CD14-positive monocyte (primary cell): ENCODE measurements at regions not wholly inside any gene's neighbourhood (a gene's known extent, or its start where the extent isn't known, plus 50 kb on each side); places are given as distances from the start of the nearest gene placed in this dataset.

ENCODE experiments used
- DNase-seq, 3 donors: peaks; one replicate each; pipeline ENCODE4 v3.0.0-alpha.2; 2011 to 2022
- H2AFZ ChIP-seq: 2 replicates; pipeline ENCODE4 v1.6.0; 2012; ENCODE audit warnings: mild to moderate bottlenecking, low read depth, low read length, inconsistent platforms; ENCODE audit not compliant: insufficient read depth, poor library complexity, severe bottlenecking
- H3K27ac ChIP-seq, 2 donors: 1 replicate in 1 of 2; 2 replicates in 1 of 2; pipeline ENCODE4 v1.5.1; 2012 to 2013; ENCODE audit warnings: low read length in 2 of 2, control low read depth in 1 of 2, inconsistent platforms in 1 of 2, low read depth in 1 of 2, mild to moderate bottlenecking in 1 of 2
- H3K27me3 ChIP-seq, 2 donors: one replicate each; pipeline versions ENCODE4 v1.6.0 to v1.6.1; 2011 to 2013; ENCODE audit warnings: low read length in 2 of 2; ENCODE audit not compliant: control insufficient read depth in 2 of 2, insufficient read depth in 2 of 2
- H3K36me3 ChIP-seq, 2 donors: replicated peaks in 1 of 2; 1 replicate in 1 of 2; 2 replicates in 1 of 2; pipeline versions ENCODE4 v1.5.1 to v1.6.1; 2012 to 2013; ENCODE audit warnings: low read length in 2 of 2, control low read depth in 1 of 2, inconsistent platforms in 1 of 2, mild to moderate bottlenecking in 1 of 2; ENCODE audit not compliant: insufficient read depth in 2 of 2, control insufficient read depth in 1 of 2
- H3K4me1 ChIP-seq, 2 donors: 1 replicate in 1 of 2; 2 replicates in 1 of 2; pipeline versions ENCODE4 v1.5.1 to v1.6.1; 2012 to 2013; ENCODE audit warnings: low read length in 2 of 2, control low read depth in 1 of 2, inconsistent platforms in 1 of 2, mild to moderate bottlenecking in 1 of 2, moderate library complexity in 1 of 2; ENCODE audit not compliant: insufficient read depth in 2 of 2, control insufficient read depth in 1 of 2
- H3K4me2 ChIP-seq: replicated peaks from 2 replicates; pipeline ENCODE3; 2012; ENCODE audit warnings: low read length, moderate library complexity, mild to moderate bottlenecking; ENCODE audit not compliant: poor library complexity, severe bottlenecking; ENCODE audit errors: extremely low read depth
- H3K4me3 ChIP-seq, 3 experiments: fragments of 200-600 bp in 1 of 3; sonication (generic) in 1 of 3; replicated peaks in 1 of 3; 1 replicate in 2 of 3; 2 replicates in 1 of 3; pipeline ENCODE4 v1.5.1; 2011 to 2013; ENCODE audit warnings: low read length in 3 of 3, mild to moderate bottlenecking in 3 of 3, control low read depth in 2 of 3, low read depth in 2 of 3, inconsistent platforms in 1 of 3, moderate library complexity in 1 of 3
- H3K79me2 ChIP-seq: 2 replicates; pipeline ENCODE4 v1.6.0; 2012; ENCODE audit warnings: mild to moderate bottlenecking, control low read depth, inconsistent platforms, low read length, moderate library complexity; ENCODE audit not compliant: insufficient read depth
- H3K9ac ChIP-seq: 2 replicates; pipeline ENCODE4 v1.6.0; 2017; ENCODE audit warnings: low read length, mild to moderate bottlenecking; ENCODE audit not compliant: insufficient read depth, poor library complexity, severe bottlenecking
- H3K9me3 ChIP-seq, 2 donors: replicated peaks in 1 of 2; 1 replicate in 1 of 2; 2 replicates in 1 of 2; pipeline versions ENCODE4 v1.5.1 to v1.6.1; 2012 to 2013; ENCODE audit warnings: low read length in 2 of 2, control low read depth in 1 of 2; ENCODE audit not compliant: control insufficient read depth in 1 of 2, insufficient read depth in 1 of 2
- H4K20me1 ChIP-seq: 2 replicates; pipeline ENCODE4 v1.6.0; 2012; ENCODE audit warnings: mild to moderate bottlenecking, low read length, control low read depth, moderate library complexity; ENCODE audit not compliant: insufficient read depth
- H3K27ac Mint-ChIP-seq, 7 donors: one replicate each; pipeline ENCODE4 v1.8.0; 2020; ENCODE audit warnings: mild to moderate bottlenecking in 7 of 7, mixed read lengths in 7 of 7, moderate library complexity in 6 of 7, inconsistent platforms in 2 of 7
- H3K27me3 Mint-ChIP-seq, 3 donors: one replicate each; pipeline ENCODE4 v1.8.0; 2021 to 2022; ENCODE audit warnings: low read depth in 3 of 3, mild to moderate bottlenecking in 3 of 3, mixed read lengths in 3 of 3, moderate library complexity in 3 of 3, inconsistent platforms in 1 of 3
- H3K36me3 Mint-ChIP-seq, 2 donors: one replicate each; pipeline ENCODE4 v1.8.0; 2020; ENCODE audit warnings: mixed read lengths in 2 of 2, inconsistent platforms in 1 of 2, mild to moderate bottlenecking in 1 of 2
- H3K4me1 Mint-ChIP-seq: one replicate; pipeline ENCODE4 v1.8.0; 2020; ENCODE audit warnings: mild to moderate bottlenecking, mixed read lengths
- H3K4me3 Mint-ChIP-seq, 2 donors: one replicate each; pipeline ENCODE4 v1.8.0; 2020; ENCODE audit warnings: mild to moderate bottlenecking in 2 of 2, mixed read lengths in 2 of 2, moderate library complexity in 1 of 2
- H3K9me3 Mint-ChIP-seq, 7 donors: one replicate each; pipeline ENCODE4 v1.8.0; 2020 to 2022; ENCODE audit warnings: mixed read lengths in 7 of 7, mild to moderate bottlenecking in 6 of 7, moderate library complexity in 6 of 7, inconsistent platforms in 2 of 7
- CTCF ChIP-seq: fragments of 200-600 bp; IDR thresholded peaks from one replicate; pipeline ENCODE4 v1.8.0; 2022; ENCODE audit warnings: antibody characterized with exemption, mild to moderate bottlenecking
- WGBS: methylation state at CpG from one replicate; pipeline ENCODE4 v1.1.5; 2013; ENCODE audit warnings: missing lambda C conversion rate; ENCODE audit not compliant: insufficient coverage; 5-methylcytosine and 5-hydroxymethylcytosine counted together
- intact Hi-C, 2 donors: fragments of 100-400 bp; cut with micrococcal nuclease; formaldehyde crosslinking; loops; one replicate each; pipeline versions ENCODE4 v1.15.0 to v1.15.1; 2023

DNA sequence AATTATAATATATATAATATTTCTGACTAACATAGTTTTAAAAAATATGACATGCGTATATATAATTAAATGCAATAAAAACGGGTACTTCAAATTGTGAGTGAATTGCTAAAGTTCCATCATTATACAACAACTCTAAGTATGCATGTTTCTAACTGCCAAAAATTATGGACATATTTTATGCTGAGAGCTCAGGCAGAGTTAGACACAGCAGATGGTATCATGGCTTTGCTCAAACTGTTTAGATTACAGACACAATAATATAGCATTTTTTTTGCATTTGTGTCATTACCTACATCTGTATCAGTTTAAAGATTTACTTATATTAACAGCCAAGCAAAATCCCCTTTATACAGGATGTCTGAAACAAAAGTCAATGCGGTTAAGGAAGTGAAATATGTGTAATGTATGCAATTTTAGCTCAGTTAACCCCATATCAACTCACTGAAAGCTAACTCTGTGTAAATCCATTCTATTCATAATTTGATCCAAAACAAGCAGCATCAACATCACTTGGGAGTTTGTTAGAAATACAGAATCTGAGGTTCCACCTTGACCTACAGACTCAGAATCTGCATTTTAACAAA, 119.1 kb upstream of the CNKSR2 start:
- no peak overlapping the region for H3K4me3 Mint-ChIP-seq
- no peaks in the 10 kb centered on the region for H3K36me3 Mint-ChIP-seq
- no peak for DNase-seq
- no peaks in the 10 kb centered on the region for H4K20me1 ChIP-seq
- H3K4me1 ChIP-seq = no peaks in the 10 kb centered on the region
- H3K9ac ChIP-seq = no peak overlapping the region
- no peaks in the 10 kb centered on the region for H3K79me2 ChIP-seq
- intact Hi-C loops = no loop called here
- H2AFZ ChIP-seq = no peak overlapping the region
- no peaks in the 10 kb centered on the region for H3K4me1 Mint-ChIP-seq
- no peak overlapping the region for H3K4me2 ChIP-seq
- H3K27me3 Mint-ChIP-seq = no peaks in the 10 kb centered on the region
- no peak overlapping the region for H3K4me3 ChIP-seq
- no peak overlapping the region for H3K27ac ChIP-seq
- H3K36me3 ChIP-seq = no peaks in the 10 kb centered on the region
- H3K9me3 ChIP-seq = no peaks in the 10 kb centered on the region
- TF ChIP-seq CTCF = no peak
- H3K27me3 ChIP-seq = no peaks in the 10 kb centered on the region
- H3K9me3 Mint-ChIP-seq = no peaks in the 10 kb centered on the region
- no CpG with 5 or more reads among the region's 3 CpGs for WGBS
- no peak overlapping the region for H3K27ac Mint-ChIP-seq

GRCh38 chrX:21266949-21267348, 107.3 kb upstream of the CNKSR2 start:
- H3K4me1 Mint-ChIP-seq = no peaks in the 10 kb centered on the region
- no peak overlapping the region for H3K4me3 Mint-ChIP-seq
- H3K9me3 Mint-ChIP-seq = peaks cover 0 to 9% (median 3%) of the 10 kb centered on the region in 7 donors
- no peaks in the 10 kb centered on the region for H3K27me3 ChIP-seq
- TF ChIP-seq CTCF = no peak
- intact Hi-C loops = no loop called here
- H3K36me3 ChIP-seq = no peaks in the 10 kb centered on the region
- peaks cover 0 to 6% of the 10 kb centered on the region in 2 donors for H3K9me3 ChIP-seq
- DNase-seq = no peak
- no peaks in the 10 kb centered on the region for H3K79me2 ChIP-seq
- H3K36me3 Mint-ChIP-seq = no peaks in the 10 kb centered on the region
- H3K27ac ChIP-seq = no peak overlapping the region
- no CpG with 5 or more reads among the region's 1 CpG for WGBS
- no peak overlapping the region for H3K4me3 ChIP-seq
- H2AFZ ChIP-seq = no peak overlapping the region
- H3K9ac ChIP-seq = no peak overlapping the region
- H4K20me1 ChIP-seq = no peaks in the 10 kb centered on the region
- H3K4me2 ChIP-seq = no peak overlapping the region
- H3K4me1 ChIP-seq = no peaks in the 10 kb centered on the region
- H3K27ac Mint-ChIP-seq = no peak overlapping the region
- no peaks in the 10 kb centered on the region for H3K27me3 Mint-ChIP-seq
